PC-9 (cell line): ENCODE measurements at regions not wholly inside any gene's neighbourhood (a gene's known extent, or its start where the extent isn't known, plus 50 kb on each side); places are given as distances from the start of the nearest gene placed in this dataset.

Experiments used
- EZH2 ChIP-seq: fragments of 200-600 bp; sonication (generic); IDR thresholded peaks from 2 replicates; pipeline ENCODE4 v1.8.0; 2017; ENCODE audit warnings: antibody characterized with exemption, low read depth
- TF ChIP-seq, protein P1 (sequence below): fragments of 200-600 bp; sonication (generic); conservative IDR thresholded peaks from 2 replicates; pipeline ENCODE4 v1.6.1; 2017; ENCODE audit warnings: mixed run types, antibody characterized with exemption, mild to moderate bottlenecking, moderate library complexity

GRCh38 chr9:1580215-1580614 lies 434.9 kb upstream of the SMARCA2 start:
- TF ChIP-seq, protein P1, sequence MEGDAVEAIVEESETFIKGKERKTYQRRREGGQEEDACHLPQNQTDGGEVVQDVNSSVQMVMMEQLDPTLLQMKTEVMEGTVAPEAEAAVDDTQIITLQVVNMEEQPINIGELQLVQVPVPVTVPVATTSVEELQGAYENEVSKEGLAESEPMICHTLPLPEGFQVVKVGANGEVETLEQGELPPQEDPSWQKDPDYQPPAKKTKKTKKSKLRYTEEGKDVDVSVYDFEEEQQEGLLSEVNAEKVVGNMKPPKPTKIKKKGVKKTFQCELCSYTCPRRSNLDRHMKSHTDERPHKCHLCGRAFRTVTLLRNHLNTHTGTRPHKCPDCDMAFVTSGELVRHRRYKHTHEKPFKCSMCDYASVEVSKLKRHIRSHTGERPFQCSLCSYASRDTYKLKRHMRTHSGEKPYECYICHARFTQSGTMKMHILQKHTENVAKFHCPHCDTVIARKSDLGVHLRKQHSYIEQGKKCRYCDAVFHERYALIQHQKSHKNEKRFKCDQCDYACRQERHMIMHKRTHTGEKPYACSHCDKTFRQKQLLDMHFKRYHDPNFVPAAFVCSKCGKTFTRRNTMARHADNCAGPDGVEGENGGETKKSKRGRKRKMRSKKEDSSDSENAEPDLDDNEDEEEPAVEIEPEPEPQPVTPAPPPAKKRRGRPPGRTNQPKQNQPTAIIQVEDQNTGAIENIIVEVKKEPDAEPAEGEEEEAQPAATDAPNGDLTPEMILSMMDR: no peak
- no peak for TF ChIP-seq EZH2
